HepG2 (cell line): ENCODE measurements at regions not wholly inside any gene's neighbourhood (a gene's known extent, or its start where the extent isn't known, plus 50 kb on each side); places are given as distances from the start of the nearest gene placed in this dataset.

Experiments used
- ATAC-seq: fragments of 200-7000 bp; cut with Tn5 transposase; 3 replicates; pipeline ENCODE4 v1.9.1; 2020; ENCODE audit warnings: mild to moderate bottlenecking, moderate library complexity
- BruUV-seq: library from RNA; stranded (reverse); fragments of 400-500 nt; replicated peaks from 2 replicates; lab custom pipeline; 2021; lab: Mats Ljungman, UMichigan
- CTCF ChIA-PET: fragments of 300-600 bp; formaldehyde crosslinking; extraction: SDS; loops from one replicate; lab custom pipeline; 2021; ENCODE audit warnings: low total read pairs, inconsistent platforms, low intra/inter-chr PET ratio; lab: Yijun Ruan, JAX
- POLR2A ChIA-PET: fragments of 350-600 bp; sonication (Branson Sonifier 250); formaldehyde crosslinking; loops from one replicate; lab custom pipeline; 2020; ENCODE audit warnings: antibody characterized with exemption, inconsistent platforms; lab: Yijun Ruan, JAX
- DNase-seq: peaks from one replicate; pipeline ENCODE4 v3.0.0-alpha.2; 2015; ENCODE audit warnings: low spot score
- FAIRE-seq: peaks from 3 replicates; lab custom pipeline; 2011; peaks lifted over from hg19 to GRCh38; lab: Jason Lieb, UNC
- H2AFZ ChIP-seq: one replicate; pipeline ENCODE4 v1.6.1; 2011; ENCODE audit warnings: low read length, inconsistent platforms
- H3K27ac ChIP-seq: fragments of 300-600 bp; 3 replicates; pipeline ENCODE4 v1.8.0; 2011; ENCODE audit warnings: mixed run types, mild to moderate bottlenecking, mixed read lengths, low read length, inconsistent platforms; ENCODE audit not compliant: insufficient read depth; ENCODE audit errors: extremely low read length
- H3K27me3 ChIP-seq, 2 experiments: fragments of 200-600 bp in 1 of 2; 2 replicates in 1 of 2; 3 replicates in 1 of 2; pipeline versions ENCODE4 v1.6.0 to v1.8.0; 2011; ENCODE audit warnings: low read length in 2 of 2, mild to moderate bottlenecking in 2 of 2, moderate library complexity in 2 of 2, inconsistent platforms in 1 of 2; ENCODE audit not compliant: insufficient read depth in 2 of 2, control insufficient read depth in 1 of 2
- H3K36me3 ChIP-seq, 2 experiments: fragments of 200-600 bp in 1 of 2; replicated peaks in 1 of 2; 2 replicates in 1 of 2; 3 replicates in 1 of 2; pipeline versions ENCODE4 v1.5.1 to v1.8.0; 2011; ENCODE audit warnings: low read length in 2 of 2, inconsistent platforms in 1 of 2; ENCODE audit not compliant: insufficient read depth in 2 of 2, control insufficient read depth in 1 of 2
- H3K4me1 ChIP-seq: 2 replicates; pipeline ENCODE4 v1.5.1; 2012; ENCODE audit warnings: low read length, inconsistent platforms; ENCODE audit not compliant: insufficient read depth
- H3K4me2 ChIP-seq: 2 replicates; pipeline ENCODE4 v1.6.0; 2011; ENCODE audit warnings: low read depth, low read length, inconsistent platforms
- H3K4me3 ChIP-seq, 3 experiments: fragments of 200-600 bp in 1 of 3; sonication (generic), shearing (Covaris generic) in 1 of 3; replicated peaks in 1 of 3; 2 replicates each; pipeline ENCODE4 v1.5.1; 2011 to 2016; ENCODE audit warnings: low read length in 3 of 3, inconsistent platforms in 2 of 3, low read depth in 2 of 3, mild to moderate bottlenecking in 2 of 3, control low read depth in 1 of 3, mixed read lengths in 1 of 3; ENCODE audit not compliant: insufficient read depth in 1 of 3
- H3K79me2 ChIP-seq: one replicate; pipeline ENCODE4 v1.6.1; 2011; ENCODE audit warnings: low read length, inconsistent platforms; ENCODE audit not compliant: insufficient read depth
- H3K9ac ChIP-seq: 2 replicates; pipeline ENCODE4 v1.6.0; 2011; ENCODE audit warnings: mild to moderate bottlenecking, low read depth, low read length, inconsistent platforms; ENCODE audit not compliant: insufficient read depth
- H3K9me3 ChIP-seq: 2 replicates; pipeline ENCODE4 v1.5.1; 2012; ENCODE audit warnings: mild to moderate bottlenecking, low read length
- H4K20me1 ChIP-seq: 2 replicates; pipeline ENCODE4 v1.6.0; 2011; ENCODE audit warnings: inconsistent platforms, mild to moderate bottlenecking, low read length, moderate library complexity; ENCODE audit not compliant: insufficient read depth
- BRCA1 ChIP-seq: sonication (generic); formaldehyde crosslinking; IDR thresholded peaks from 2 replicates; pipeline ENCODE4 v1.4.0; 2020; ENCODE audit warnings: missing genetic modification reagents
- FOXP4 ChIP-seq: sonication (generic); formaldehyde crosslinking; IDR thresholded peaks from 2 replicates; pipeline ENCODE4 v1.4.0; 2020; ENCODE audit warnings: missing genetic modification reagents
- HDAC2 ChIP-seq: sonication (generic); formaldehyde crosslinking; IDR thresholded peaks from 2 replicates; pipeline ENCODE4 v1.4.0; 2020; ENCODE audit warnings: missing genetic modification reagents
- HOXA3 ChIP-seq: sonication (generic); formaldehyde crosslinking; IDR thresholded peaks from 2 replicates; pipeline ENCODE4 v1.5.0; 2020; ENCODE audit warnings: missing genetic modification reagents
- NBN ChIP-seq: fragments of 450-650 bp; conservative IDR thresholded peaks from 2 replicates; pipeline ENCODE4 v1.6.1; 2017
- NR2F6 ChIP-seq, 2 experiments: IDR thresholded peaks; 2 replicates each; pipeline ENCODE4 v1.6.1; 2016; ENCODE audit warnings: antibody characterized with exemption in 1 of 2, mild to moderate bottlenecking in 1 of 2
- SMYD3 ChIP-seq: sonication (generic); formaldehyde crosslinking; IDR thresholded peaks from 2 replicates; pipeline ENCODE4 v1.8.1; 2023; ENCODE audit warnings: mild to moderate bottlenecking, missing genetic modification reagents
- ZFP36 ChIP-seq: fragments of 150-350 bp; IDR thresholded peaks from 2 replicates; pipeline ENCODE4 v1.6.1; 2018; ENCODE audit warnings: borderline replicate concordance, low read length, low read depth; ENCODE audit not compliant: partially characterized antibody
- ZNF124 ChIP-seq: sonication (generic); formaldehyde crosslinking; IDR thresholded peaks from 2 replicates; pipeline ENCODE4 v1.4.0; 2020; ENCODE audit warnings: missing genetic modification reagents
- ZNF317 ChIP-seq: sonication (generic); formaldehyde crosslinking; IDR thresholded peaks from 2 replicates; pipeline ENCODE4 v1.5.0; 2020; ENCODE audit warnings: mild to moderate bottlenecking, missing genetic modification reagents
- ZNF451 ChIP-seq: sonication (generic); formaldehyde crosslinking; IDR thresholded peaks from 2 replicates; pipeline ENCODE4 v1.5.0; 2020; ENCODE audit warnings: mild to moderate bottlenecking, missing genetic modification reagents
- ZNF713 ChIP-seq: sonication (generic); formaldehyde crosslinking; IDR thresholded peaks from 2 replicates; pipeline ENCODE4 v1.4.0; 2020; ENCODE audit warnings: mild to moderate bottlenecking, missing genetic modification reagents
- ZNF720 ChIP-seq: sonication (generic); formaldehyde crosslinking; IDR thresholded peaks from 2 replicates; pipeline ENCODE4 v1.4.0; 2020; ENCODE audit warnings: missing genetic modification reagents
- WGBS: methylation state at CpG from one replicate; pipeline ENCODE4 v1.1.6; 2017; ENCODE audit warnings: low lambda C conversion rate; 5-methylcytosine and 5-hydroxymethylcytosine counted together
- in situ Hi-C: cut with HindIII; loops from 2 replicates; pipeline ENCODE4 v1.10.0; 2017; ENCODE audit warnings: low pct_unique_long_range_greater_than_20kb; ENCODE audit not compliant: extremely low pct_ligation_motif_present
- intact Hi-C: fragments of 100-400 bp; cut with micrococcal nuclease; formaldehyde crosslinking; loops from one replicate; pipeline ENCODE4 v1.10.0; 2022; ENCODE audit not compliant: unreplicated experiment
- TF ChIP-seq, protein P1 (sequence below): sonication (generic); formaldehyde crosslinking; IDR thresholded peaks from 2 replicates; pipeline ENCODE4 v1.4.0; 2020; ENCODE audit warnings: missing genetic modification reagents
- TF ChIP-seq, protein P2 (sequence below), 2 experiments: sonication (generic) in 1 of 2; formaldehyde crosslinking in 1 of 2; IDR thresholded peaks; 2 replicates each; pipeline versions ENCODE4 v1.4.0 to v1.6.1; 2016 to 2020; ENCODE audit warnings: borderline replicate concordance in 1 of 2, low read depth in 1 of 2, mild to moderate bottlenecking in 1 of 2, missing genetic modification reagents in 1 of 2

GRCh38 chr10:4635883-4636282 is 190.1 kb upstream of the AKR1E2 start:
- Histone ChIP-seq H3K4me1 (no peaks in the 10 kb centered on the region), H3K9ac (no peak overlapping the region), H2AFZ (no peak overlapping the region), H4K20me1 (no peaks in the 10 kb centered on the region), H3K9me3 (no peaks in the 10 kb centered on the region), H3K27ac (no peak overlapping the region), H3K27me3 (peaks cover 0 to 21% of the 10 kb centered on the region in 2 experiments; a peak in 2 of 5 replicates), H3K79me2 (no peaks in the 10 kb centered on the region), H3K4me3 (no peak overlapping the region), H3K4me2 (no peak overlapping the region), H3K36me3 (no peaks in the 10 kb centered on the region)
- CTCF ChIA-PET: no interaction called here
- in situ Hi-C loops: no loop called here
- FAIRE-seq (no peak), ATAC-seq (no peak), DNase-seq (no peak)
- TF ChIP-seq ZNF713 (CRISPR knock-in tag) (no peak), NR2F6 (IDR thresholded peaks at IDR 0.05) (no peak), NR2F6 (CRISPR knock-in tag; IDR thresholded peaks at IDR 0.05) (no peak), ZNF317 (CRISPR knock-in tag) (no peak), BRCA1 (CRISPR knock-in tag) (no peak), HDAC2 (CRISPR knock-in tag) (no peak), ZNF451 (CRISPR knock-in tag) (no peak), ZNF124 (CRISPR knock-in tag) (no peak), ZNF720 (CRISPR knock-in tag) (no peak), SMYD3 (CRISPR knock-in tag) (no peak), ZFP36 (no peak), HOXA3 (CRISPR knock-in tag) (no peak), NBN (no peak), FOXP4 (no peak)
- TF ChIP-seq, protein P1, sequence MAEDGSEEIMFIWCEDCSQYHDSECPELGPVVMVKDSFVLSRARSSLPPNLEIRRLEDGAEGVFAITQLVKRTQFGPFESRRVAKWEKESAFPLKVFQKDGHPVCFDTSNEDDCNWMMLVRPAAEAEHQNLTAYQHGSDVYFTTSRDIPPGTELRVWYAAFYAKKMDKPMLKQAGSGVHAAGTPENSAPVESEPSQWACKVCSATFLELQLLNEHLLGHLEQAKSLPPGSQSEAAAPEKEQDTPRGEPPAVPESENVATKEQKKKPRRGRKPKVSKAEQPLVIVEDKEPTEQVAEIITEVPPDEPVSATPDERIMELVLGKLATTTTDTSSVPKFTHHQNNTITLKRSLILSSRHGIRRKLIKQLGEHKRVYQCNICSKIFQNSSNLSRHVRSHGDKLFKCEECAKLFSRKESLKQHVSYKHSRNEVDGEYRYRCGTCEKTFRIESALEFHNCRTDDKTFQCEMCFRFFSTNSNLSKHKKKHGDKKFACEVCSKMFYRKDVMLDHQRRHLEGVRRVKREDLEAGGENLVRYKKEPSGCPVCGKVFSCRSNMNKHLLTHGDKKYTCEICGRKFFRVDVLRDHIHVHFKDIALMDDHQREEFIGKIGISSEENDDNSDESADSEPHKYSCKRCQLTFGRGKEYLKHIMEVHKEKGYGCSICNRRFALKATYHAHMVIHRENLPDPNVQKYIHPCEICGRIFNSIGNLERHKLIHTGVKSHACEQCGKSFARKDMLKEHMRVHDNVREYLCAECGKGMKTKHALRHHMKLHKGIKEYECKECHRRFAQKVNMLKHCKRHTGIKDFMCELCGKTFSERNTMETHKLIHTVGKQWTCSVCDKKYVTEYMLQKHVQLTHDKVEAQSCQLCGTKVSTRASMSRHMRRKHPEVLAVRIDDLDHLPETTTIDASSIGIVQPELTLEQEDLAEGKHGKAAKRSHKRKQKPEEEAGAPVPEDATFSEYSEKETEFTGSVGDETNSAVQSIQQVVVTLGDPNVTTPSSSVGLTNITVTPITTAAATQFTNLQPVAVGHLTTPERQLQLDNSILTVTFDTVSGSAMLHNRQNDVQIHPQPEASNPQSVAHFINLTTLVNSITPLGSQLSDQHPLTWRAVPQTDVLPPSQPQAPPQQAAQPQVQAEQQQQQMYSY: no peak
- TF ChIP-seq, protein P2, sequence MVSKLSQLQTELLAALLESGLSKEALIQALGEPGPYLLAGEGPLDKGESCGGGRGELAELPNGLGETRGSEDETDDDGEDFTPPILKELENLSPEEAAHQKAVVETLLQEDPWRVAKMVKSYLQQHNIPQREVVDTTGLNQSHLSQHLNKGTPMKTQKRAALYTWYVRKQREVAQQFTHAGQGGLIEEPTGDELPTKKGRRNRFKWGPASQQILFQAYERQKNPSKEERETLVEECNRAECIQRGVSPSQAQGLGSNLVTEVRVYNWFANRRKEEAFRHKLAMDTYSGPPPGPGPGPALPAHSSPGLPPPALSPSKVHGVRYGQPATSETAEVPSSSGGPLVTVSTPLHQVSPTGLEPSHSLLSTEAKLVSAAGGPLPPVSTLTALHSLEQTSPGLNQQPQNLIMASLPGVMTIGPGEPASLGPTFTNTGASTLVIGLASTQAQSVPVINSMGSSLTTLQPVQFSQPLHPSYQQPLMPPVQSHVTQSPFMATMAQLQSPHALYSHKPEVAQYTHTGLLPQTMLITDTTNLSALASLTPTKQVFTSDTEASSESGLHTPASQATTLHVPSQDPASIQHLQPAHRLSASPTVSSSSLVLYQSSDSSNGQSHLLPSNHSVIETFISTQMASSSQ (IDR thresholded peaks at IDR 0.05; ENCODE audit: low read depth): no peak
- TF ChIP-seq, protein P2 (CRISPR knock-in tag; IDR thresholded peaks at IDR 0.05; ENCODE audit: borderline replicate concordance): no peak
- no TSS peak for BruUV-seq
- intact Hi-C loops: no loop called here
- POLR2A ChIA-PET: no interaction called here
- 33% methylated on average over 2 of the region's 2 CpGs for WGBS
